Skeletal muscle tissue (tissue), 3 donors: ENCODE measurements at regions not wholly inside any gene's neighbourhood (a gene's known extent, or its start where the extent isn't known, plus 50 kb on each side); places are given as distances from the start of the nearest gene placed in this dataset.

Experiments
- H3K27ac ChIP-seq: one replicate; pipeline ENCODE4 v1.7.0; 2013; ENCODE audit warnings: mild to moderate bottlenecking, low read depth, low read length, inconsistent platforms
- H3K27me3 ChIP-seq, 3 donors: one replicate each; pipeline ENCODE4 v1.7.0; 2013; ENCODE audit warnings: low read length in 3 of 3; ENCODE audit not compliant: control insufficient read depth in 3 of 3, insufficient read depth in 3 of 3
- H3K36me3 ChIP-seq, 3 donors: one replicate each; pipeline ENCODE4 v1.7.0; 2013; ENCODE audit warnings: low read length in 3 of 3; ENCODE audit not compliant: control insufficient read depth in 3 of 3, insufficient read depth in 3 of 3
- H3K4me1 ChIP-seq, 3 donors: one replicate each; pipeline ENCODE4 v1.7.0; 2013; ENCODE audit warnings: low read length in 3 of 3, mild to moderate bottlenecking in 3 of 3; ENCODE audit not compliant: control insufficient read depth in 3 of 3, insufficient read depth in 3 of 3
- H3K4me3 ChIP-seq, 3 donors: one replicate each; pipeline ENCODE4 v1.7.0; 2013; ENCODE audit warnings: low read length in 3 of 3
- H3K9ac ChIP-seq, 3 donors: one replicate each; pipeline ENCODE4 v1.7.0; 2013; ENCODE audit warnings: low read length in 3 of 3, mild to moderate bottlenecking in 3 of 3, moderate library complexity in 2 of 3, low read depth in 1 of 3
- H3K9me3 ChIP-seq, 3 donors: one replicate each; pipeline ENCODE4 v1.7.0; 2013; ENCODE audit warnings: low read length in 3 of 3; ENCODE audit not compliant: control insufficient read depth in 3 of 3
- donor health status: Osteomylitis.

GRCh38 chr11:72512956-72513355, 78.6 kb upstream of the CLPB start:
- no peak overlapping the region for H3K4me3 ChIP-seq
- H3K27me3 ChIP-seq = no peaks in the 10 kb centered on the region
- no peak overlapping the region for H3K9ac ChIP-seq
- peaks cover 8 to 11% (median 9%) of the 10 kb centered on the region in 3 donors for H3K9me3 ChIP-seq
- H3K4me1 ChIP-seq = no peaks in the 10 kb centered on the region
- no peak overlapping the region for H3K27ac ChIP-seq
- H3K36me3 ChIP-seq = no peaks in the 10 kb centered on the region

- H3K36me3 ChIP-seq = no peaks in the 10 kb centered on the region
- no peaks in the 10 kb centered on the region for H3K27me3 ChIP-seq
- no peaks in the 10 kb centered on the region for H3K4me1 ChIP-seq
- no peak overlapping the region for H3K27ac ChIP-seq
- no peak overlapping the region for H3K9ac ChIP-seq
- H3K4me3 ChIP-seq = no peak overlapping the region
- H3K9me3 ChIP-seq = peaks cover 8 to 11% (median 9%) of the 10 kb centered on the region in 3 donors
Observed at GRCh38 chr11:72511393-72512047, 77.2 kb upstream of the CLPB start.

GRCh38 chr11:72507050-72507449, 72.7 kb upstream of the CLPB start:
- H3K4me1 ChIP-seq = no peaks in the 10 kb centered on the region
- H3K36me3 ChIP-seq = no peaks in the 10 kb centered on the region
- H3K4me3 ChIP-seq = no peak overlapping the region
- no peaks in the 10 kb centered on the region for H3K27me3 ChIP-seq
- H3K9ac ChIP-seq = no peak overlapping the region
- no peak overlapping the region for H3K27ac ChIP-seq
- peaks cover 5 to 11% (median 8%) of the 10 kb centered on the region in 3 donors for H3K9me3 ChIP-seq

- no peaks in the 10 kb centered on the region for H3K36me3 ChIP-seq
- H3K4me3 ChIP-seq = no peak overlapping the region
- peaks cover 0 to 5% (median 0%) of the 10 kb centered on the region in 3 donors for H3K9me3 ChIP-seq
- H3K27ac ChIP-seq = no peak overlapping the region
- H3K27me3 ChIP-seq = no peaks in the 10 kb centered on the region
- no peaks in the 10 kb centered on the region for H3K4me1 ChIP-seq
- no peak overlapping the region for H3K9ac ChIP-seq
Observed at GRCh38 chr11:72497731-72498130, 63.4 kb upstream of the CLPB start.

- no peak overlapping the region for H3K4me3 ChIP-seq
- H3K27me3 ChIP-seq = no peaks in the 10 kb centered on the region
- H3K36me3 ChIP-seq = no peaks in the 10 kb centered on the region
- no peak overlapping the region for H3K9ac ChIP-seq
- no peaks in the 10 kb centered on the region for H3K4me1 ChIP-seq
- no peaks in the 10 kb centered on the region for H3K9me3 ChIP-seq
- no peak overlapping the region for H3K27ac ChIP-seq
Observed at GRCh38 chr11:72494109-72494429, 59.7 kb upstream of the CLPB start.

- Histone ChIP-seq H3K36me3 (no peaks in the 10 kb centered on the region), H3K4me1 (no peaks in the 10 kb centered on the region), H3K4me3 (no peak overlapping the region), H3K9me3 (no peaks in the 10 kb centered on the region), H3K27me3 (no peaks in the 10 kb centered on the region), H3K27ac (no peak overlapping the region), H3K9ac (no peak overlapping the region)
Observed at GRCh38 chr11:72493426-72494108, 59.2 kb upstream of the CLPB start.

GRCh38 chr11:72491001-72491400, 56.7 kb upstream of the CLPB start:
- Histone ChIP-seq H3K27me3 (peaks cover 0 to 3% (median 0%) of the 10 kb centered on the region in 3 donors), H3K9ac (no peak overlapping the region), H3K36me3 (no peaks in the 10 kb centered on the region), H3K27ac (no peak overlapping the region), H3K9me3 (no peaks in the 10 kb centered on the region), H3K4me1 (no peaks in the 10 kb centered on the region), H3K4me3 (no peak overlapping the region)
